ENCODE measurements at regions not wholly inside any gene's neighbourhood (a gene's known extent, or its start where the extent isn't known, plus 50 kb on each side); places are given as distances from the start of the nearest gene placed in this dataset.

- POLR2A ChIA-PET (ENCODE audit: unreplicated experiment) = no interaction called here
- Histone ChIP-seq H3K9me3 (ENCODE audit: control insufficient read depth, insufficient read depth, low read length) (no peaks in the 10 kb centered on the region), H4K5ac (ENCODE audit: low read depth, low read length) (no peak overlapping the region), H2BK15ac (ENCODE audit: low read depth, low read length) (no peak overlapping the region), H2AFZ (replicated peaks; ENCODE audit: low read length, poor library complexity) (no peak overlapping the region), H3K4me1 (ENCODE audit: control insufficient read depth, insufficient read depth, low read length) (no peaks in the 10 kb centered on the region), H3K27me3 (ENCODE audit: control insufficient read depth, insufficient read depth, low read length) (no peaks in the 10 kb centered on the region), H4K8ac (ENCODE audit: low read depth in 2 of 2, low read length in 2 of 2) (no peak overlapping the region), H3K79me1 (ENCODE audit: low read depth in 1 of 2, low read length in 2 of 2) (no peaks in the 10 kb centered on the region), H2BK5ac (ENCODE audit: low read depth, low read length, poor library complexity, severe bottlenecking) (no peak overlapping the region), H4K20me1 (ENCODE audit: insufficient read depth, low read length) (no peaks in the 10 kb centered on the region), H3K56ac (ENCODE audit: extremely low read depth, insufficient read depth, low read length) (no peak overlapping the region), H2AK5ac (ENCODE audit: low read depth, low read length) (no peak overlapping the region), H3K9ac (ENCODE audit: low read depth, low read length) (no peak overlapping the region), H3K18ac (ENCODE audit: low read depth, low read length) (no peak overlapping the region), H3K9me1 (ENCODE audit: insufficient read depth, low read length) (no peaks in the 10 kb centered on the region), H3K36me3 (ENCODE audit: control insufficient read depth, insufficient read depth, low read length) (no peaks in the 10 kb centered on the region), H2BK20ac (ENCODE audit: low read depth, low read length) (no peak overlapping the region), H2AK9ac (replicated peaks; ENCODE audit: low read depth, low read length, poor library complexity) (no peak overlapping the region), H3K14ac (replicated peaks; ENCODE audit: low read depth, low read length) (no peak overlapping the region), H3K4ac (ENCODE audit: low read depth, low read length) (no peak overlapping the region), H3K4me2 (ENCODE audit: low read depth, low read length) (no peak overlapping the region), H3K23ac (ENCODE audit: low read depth, low read length) (no peak overlapping the region), H4K91ac (ENCODE audit: insufficient read depth, low read depth, low read length) (no peak overlapping the region), H3K4me3 (ENCODE audit: insufficient read depth, low read depth, low read length) (no peak overlapping the region), H3K27ac (ENCODE audit: insufficient read depth, low read length) (no peak overlapping the region), H2BK120ac (ENCODE audit: low read depth, low read length) (no peak overlapping the region)
- DNase-seq = no peak
- no peak for ATAC-seq (ENCODE audit: low read depth)
- dilution Hi-C loops (cut with HindIII; ENCODE audit: low sequenced_read_pairs, unreplicated experiment) = no loop called here
- CTCF ChIA-PET = interaction anchor here (0.7 kb wide), 1 partner anchor 430 kb away, joined by 3 read pairs; no protein-coding TSS in a partner anchor
- no TSS peak for BruUV-seq (replicated peaks)
- WGBS, 2 experiments (ENCODE audit: extremely low coverage in 2 of 2, insufficient read length in 1 of 2) = 81% methylated on average over 4 of the region's 6 CpGs; no CpG with 5 or more reads in 1 of the 2 experiments
- in situ Hi-C loops (cut with MboI; ENCODE audit: low sequenced_read_pairs) = loop anchor here (25.0 kb wide), 1 partner anchor 111 kb away; no protein-coding TSS in a partner anchor
- intact Hi-C loops (cut with micrococcal nuclease) = no loop called here
- TF ChIP-seq RFX5 (IDR thresholded peaks at IDR 0.05; ENCODE audit: low read depth, low read length) = no peak
Measured at GRCh38 chr16:52076332-52076731, 470.6 kb downstream of the TOX3 start.

Measured in IMR-90 (cell line).